ENCODE measurements at regions not wholly inside any gene's neighbourhood (a gene's known extent, or its start where the extent isn't known, plus 50 kb on each side); places are given as distances from the start of the nearest gene placed in this dataset.

- TF ChIP-seq, protein P1, sequence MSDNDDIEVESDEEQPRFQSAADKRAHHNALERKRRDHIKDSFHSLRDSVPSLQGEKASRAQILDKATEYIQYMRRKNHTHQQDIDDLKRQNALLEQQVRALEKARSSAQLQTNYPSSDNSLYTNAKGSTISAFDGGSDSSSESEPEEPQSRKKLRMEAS (IDR thresholded peaks at IDR 0.05; ENCODE audit: low read depth): no peak
- TF ChIP-seq, protein P2, sequence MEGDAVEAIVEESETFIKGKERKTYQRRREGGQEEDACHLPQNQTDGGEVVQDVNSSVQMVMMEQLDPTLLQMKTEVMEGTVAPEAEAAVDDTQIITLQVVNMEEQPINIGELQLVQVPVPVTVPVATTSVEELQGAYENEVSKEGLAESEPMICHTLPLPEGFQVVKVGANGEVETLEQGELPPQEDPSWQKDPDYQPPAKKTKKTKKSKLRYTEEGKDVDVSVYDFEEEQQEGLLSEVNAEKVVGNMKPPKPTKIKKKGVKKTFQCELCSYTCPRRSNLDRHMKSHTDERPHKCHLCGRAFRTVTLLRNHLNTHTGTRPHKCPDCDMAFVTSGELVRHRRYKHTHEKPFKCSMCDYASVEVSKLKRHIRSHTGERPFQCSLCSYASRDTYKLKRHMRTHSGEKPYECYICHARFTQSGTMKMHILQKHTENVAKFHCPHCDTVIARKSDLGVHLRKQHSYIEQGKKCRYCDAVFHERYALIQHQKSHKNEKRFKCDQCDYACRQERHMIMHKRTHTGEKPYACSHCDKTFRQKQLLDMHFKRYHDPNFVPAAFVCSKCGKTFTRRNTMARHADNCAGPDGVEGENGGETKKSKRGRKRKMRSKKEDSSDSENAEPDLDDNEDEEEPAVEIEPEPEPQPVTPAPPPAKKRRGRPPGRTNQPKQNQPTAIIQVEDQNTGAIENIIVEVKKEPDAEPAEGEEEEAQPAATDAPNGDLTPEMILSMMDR (IDR thresholded peaks at IDR 0.05): no peak
- no peak for TF ChIP-seq USF1 (IDR thresholded peaks at IDR 0.05; ENCODE audit: borderline replicate concordance, low read depth)
- TF ChIP-seq RFX5 (IDR thresholded peaks at IDR 0.05; ENCODE audit: low read length): no peak
- no peak for TF ChIP-seq SMC3 (IDR thresholded peaks at IDR 0.05; ENCODE audit: low read depth, low read length)
- no peak for TF ChIP-seq EP300 (IDR thresholded peaks at IDR 0.05; ENCODE audit: borderline replicate concordance in 1 of 2, low read depth in 1 of 2, low read length in 1 of 2)
- TF ChIP-seq POLR2AphosphoS5 (IDR thresholded peaks at IDR 0.05; ENCODE audit: low read depth, low read length): no peak
- TF ChIP-seq, protein P3, sequence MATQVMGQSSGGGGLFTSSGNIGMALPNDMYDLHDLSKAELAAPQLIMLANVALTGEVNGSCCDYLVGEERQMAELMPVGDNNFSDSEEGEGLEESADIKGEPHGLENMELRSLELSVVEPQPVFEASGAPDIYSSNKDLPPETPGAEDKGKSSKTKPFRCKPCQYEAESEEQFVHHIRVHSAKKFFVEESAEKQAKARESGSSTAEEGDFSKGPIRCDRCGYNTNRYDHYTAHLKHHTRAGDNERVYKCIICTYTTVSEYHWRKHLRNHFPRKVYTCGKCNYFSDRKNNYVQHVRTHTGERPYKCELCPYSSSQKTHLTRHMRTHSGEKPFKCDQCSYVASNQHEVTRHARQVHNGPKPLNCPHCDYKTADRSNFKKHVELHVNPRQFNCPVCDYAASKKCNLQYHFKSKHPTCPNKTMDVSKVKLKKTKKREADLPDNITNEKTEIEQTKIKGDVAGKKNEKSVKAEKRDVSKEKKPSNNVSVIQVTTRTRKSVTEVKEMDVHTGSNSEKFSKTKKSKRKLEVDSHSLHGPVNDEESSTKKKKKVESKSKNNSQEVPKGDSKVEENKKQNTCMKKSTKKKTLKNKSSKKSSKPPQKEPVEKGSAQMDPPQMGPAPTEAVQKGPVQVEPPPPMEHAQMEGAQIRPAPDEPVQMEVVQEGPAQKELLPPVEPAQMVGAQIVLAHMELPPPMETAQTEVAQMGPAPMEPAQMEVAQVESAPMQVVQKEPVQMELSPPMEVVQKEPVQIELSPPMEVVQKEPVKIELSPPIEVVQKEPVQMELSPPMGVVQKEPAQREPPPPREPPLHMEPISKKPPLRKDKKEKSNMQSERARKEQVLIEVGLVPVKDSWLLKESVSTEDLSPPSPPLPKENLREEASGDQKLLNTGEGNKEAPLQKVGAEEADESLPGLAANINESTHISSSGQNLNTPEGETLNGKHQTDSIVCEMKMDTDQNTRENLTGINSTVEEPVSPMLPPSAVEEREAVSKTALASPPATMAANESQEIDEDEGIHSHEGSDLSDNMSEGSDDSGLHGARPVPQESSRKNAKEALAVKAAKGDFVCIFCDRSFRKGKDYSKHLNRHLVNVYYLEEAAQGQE (IDR thresholded peaks at IDR 0.05; ENCODE audit: low read depth, low read length): no peak
- TF ChIP-seq ZBTB33 (IDR thresholded peaks at IDR 0.05; ENCODE audit: borderline replicate concordance, low read depth): no peak
- TF ChIP-seq MEF2A (IDR thresholded peaks at IDR 0.05; ENCODE audit: borderline replicate concordance, low read depth): no peak
- no peak for TF ChIP-seq TEAD4 (IDR thresholded peaks at IDR 0.05; ENCODE audit: borderline replicate concordance, insufficient read depth)
- no peak for TF ChIP-seq SIN3A (IDR thresholded peaks at IDR 0.05; ENCODE audit: borderline replicate concordance, low read depth, low read length)
Measured at GRCh38 chr2:6202756-6203155, 510.6 kb downstream of the SOX11 start.

All from SK-N-SH (cell line).